SK-N-SH (cell line): ENCODE measurements at regions not wholly inside any gene's neighbourhood (a gene's known extent, or its start where the extent isn't known, plus 50 kb on each side); places are given as distances from the start of the nearest gene placed in this dataset.

Source experiments
- CTCF ChIA-PET: fragments of 300-600, 350-600 bp; formaldehyde crosslinking; extraction: SDS; loops from one replicate; lab custom pipeline; 2021; lab: Yijun Ruan, JAX
- POLR2A ChIA-PET: fragments of 350-600 bp; sonication (Branson Sonifier 250); formaldehyde crosslinking; extraction: SDS; loops from one replicate; lab custom pipeline; 2020; ENCODE audit warnings: antibody characterized with exemption, inconsistent platforms; lab: Yijun Ruan, JAX
- DNase-seq: peaks from one replicate; pipeline ENCODE4 v3.0.0; 2012
- H2AFZ ChIP-seq: fragments of 200-600 bp; sonication (generic); 2 replicates; pipeline ENCODE4 v1.8.1; 2016; ENCODE audit warnings: antibody characterized with exemption, mild to moderate bottlenecking, low read depth
- H3F3A ChIP-seq: fragments of 200-600 bp; sonication (generic); replicated peaks from 2 replicates; pipeline ENCODE3; 2016; ENCODE audit warnings: antibody characterized with exemption, mild to moderate bottlenecking; ENCODE audit not compliant: insufficient read depth
- H3K27ac ChIP-seq, 2 experiments: fragments of 200-500 bp in 1 of 2; fragments of 200-600 bp in 1 of 2; sonication (Bioruptor generic) in 1 of 2; sonication (generic), shearing (Covaris generic) in 1 of 2; 2 replicates each; pipeline versions ENCODE4 v1.5.1 to v1.6.1; 2014 to 2016; ENCODE audit warnings: low read depth in 2 of 2, inconsistent platforms in 1 of 2, low read length in 1 of 2, mild to moderate bottlenecking in 1 of 2, mixed read lengths in 1 of 2
- H3K27me3 ChIP-seq: fragments of 200-600 bp; sonication (generic), shearing (Covaris generic); 2 replicates; pipeline ENCODE4 v1.6.1; 2016; ENCODE audit warnings: mixed run types; ENCODE audit not compliant: insufficient read depth
- H3K36me3 ChIP-seq, 2 experiments: fragments of 200-500 bp in 1 of 2; fragments of 200-600 bp in 1 of 2; sonication (Bioruptor generic) in 1 of 2; sonication (generic) in 1 of 2; replicated peaks in 1 of 2; 2 replicates each; pipeline versions ENCODE3 to v1.5.1; 2014 to 2016; ENCODE audit warnings: low read length in 1 of 2, mild to moderate bottlenecking in 1 of 2; ENCODE audit not compliant: insufficient read depth in 2 of 2, control insufficient read depth in 1 of 2
- H3K4me1 ChIP-seq, 2 experiments: fragments of 200-500 bp in 1 of 2; fragments of 200-600 bp in 1 of 2; sonication (Bioruptor generic) in 1 of 2; sonication (generic), shearing (Covaris generic) in 1 of 2; 2 replicates each; pipeline versions ENCODE4 v1.5.1 to v1.6.1; 2014 to 2016; ENCODE audit warnings: low read depth in 1 of 2, low read length in 1 of 2, mixed run types in 1 of 2; ENCODE audit not compliant: insufficient read depth in 2 of 2, control insufficient read depth in 1 of 2
- H3K4me2 ChIP-seq: fragments of 200-600 bp; sonication (generic), shearing (Covaris generic); 2 replicates; pipeline ENCODE4 v1.6.1; 2017; ENCODE audit warnings: mixed run types
- H3K4me3 ChIP-seq, 2 experiments: fragments of 200-500 bp in 1 of 2; fragments of 200-600 bp in 1 of 2; sonication (Bioruptor generic) in 1 of 2; sonication (generic), shearing (Covaris generic) in 1 of 2; 2 replicates each; pipeline versions ENCODE4 v1.5.1 to v1.8.1; 2014 to 2016; ENCODE audit warnings: low read depth in 2 of 2, inconsistent platforms in 1 of 2, low read length in 1 of 2, mild to moderate bottlenecking in 1 of 2, mixed read lengths in 1 of 2, moderate library complexity in 1 of 2
- H3K79me2 ChIP-seq: fragments of 200-600 bp; sonication (generic); 2 replicates; pipeline ENCODE4 v1.8.1; 2017; ENCODE audit warnings: mild to moderate bottlenecking; ENCODE audit not compliant: insufficient read depth
- H3K9ac ChIP-seq: fragments of 200-600 bp; sonication (generic); 2 replicates; pipeline ENCODE4 v1.6.1; 2017; ENCODE audit warnings: mixed run types
- H3K9me2 ChIP-seq: fragments of 200-600 bp; sonication (generic); 2 replicates; pipeline ENCODE4 v1.6.1; 2017; ENCODE audit warnings: mixed run types
- H3K9me3 ChIP-seq: fragments of 200-600 bp; sonication (generic); 2 replicates; pipeline ENCODE4 v1.6.1; 2017; ENCODE audit warnings: mixed run types, mild to moderate bottlenecking, moderate library complexity
- H4K20me1 ChIP-seq: fragments of 200-600 bp; sonication (generic); 2 replicates; pipeline ENCODE4 v1.6.1; 2017; ENCODE audit warnings: mild to moderate bottlenecking, mixed run types; ENCODE audit not compliant: insufficient read depth
- CHD2 ChIP-seq: fragments of 150-350 bp; IDR thresholded peaks from 2 replicates; pipeline ENCODE4 v1.6.1; 2018; ENCODE audit warnings: low read length; ENCODE audit not compliant: partially characterized antibody
- CTCF ChIP-seq: fragments of 200-600 bp; sonication (generic); IDR thresholded peaks from 2 replicates; pipeline ENCODE4 v1.6.1; 2017; ENCODE audit warnings: antibody characterized with exemption, mild to moderate bottlenecking, moderate library complexity
- EP300 ChIP-seq, 2 experiments: IDR thresholded peaks; 2 replicates each; pipeline versions ENCODE4 v1.4.0 to v1.6.1; 2012; ENCODE audit warnings: borderline replicate concordance in 1 of 2, low read depth in 1 of 2, low read length in 1 of 2
- FOXJ3 ChIP-seq: sonication (generic); formaldehyde crosslinking; IDR thresholded peaks from 2 replicates; pipeline ENCODE4 v1.5.1; 2020; ENCODE audit warnings: mild to moderate bottlenecking, missing genetic modification reagents
- GATA2 ChIP-seq: sonication (generic); formaldehyde crosslinking; IDR thresholded peaks from 2 replicates; pipeline ENCODE4 v1.5.0; 2020; ENCODE audit warnings: mild to moderate bottlenecking, missing genetic modification reagents
- MEF2A ChIP-seq: IDR thresholded peaks from 2 replicates; pipeline ENCODE4 v1.4.0; 2012; ENCODE audit warnings: low read depth, borderline replicate concordance
- MXI1 ChIP-seq: IDR thresholded peaks from 2 replicates; pipeline ENCODE4 v1.6.1; 2012; ENCODE audit warnings: mild to moderate bottlenecking, low read depth, low read length, improper control_type of control experiment
- NFIC ChIP-seq: IDR thresholded peaks from 2 replicates; pipeline ENCODE4 v1.4.0; 2012; ENCODE audit warnings: borderline replicate concordance
- RAD21 ChIP-seq: IDR thresholded peaks from 2 replicates; pipeline ENCODE4 v1.6.1; 2012; ENCODE audit warnings: mild to moderate bottlenecking, low read length
- REST ChIP-seq: IDR thresholded peaks from 2 replicates; pipeline ENCODE4 v1.6.1; 2012; ENCODE audit warnings: mild to moderate bottlenecking, low read depth, low read length, moderate library complexity
- RFX5 ChIP-seq: IDR thresholded peaks from 2 replicates; pipeline ENCODE4 v1.6.1; 2012; ENCODE audit warnings: mild to moderate bottlenecking, improper control_type of control experiment, low read length
- SMC3 ChIP-seq: IDR thresholded peaks from 2 replicates; pipeline ENCODE4 v1.6.1; 2012; ENCODE audit warnings: low read depth, low read length, improper control_type of control experiment
- TAF1 ChIP-seq: IDR thresholded peaks from 2 replicates; pipeline ENCODE4 v1.6.1; 2012; ENCODE audit warnings: low read depth, mild to moderate bottlenecking, low read length, moderate library complexity, borderline replicate concordance
- TCF12 ChIP-seq: IDR thresholded peaks from 2 replicates; pipeline ENCODE4 v1.4.0; 2012
- TEAD4 ChIP-seq: IDR thresholded peaks from 2 replicates; pipeline ENCODE4 v1.4.0; 2012; ENCODE audit warnings: mild to moderate bottlenecking, borderline replicate concordance; ENCODE audit not compliant: insufficient read depth
- USF2 ChIP-seq: fragments of 150-350 bp; IDR thresholded peaks from 2 replicates; pipeline ENCODE4 v1.6.1; 2017; ENCODE audit warnings: antibody characterized with exemption, low read length, low read depth, borderline replicate concordance
- WGBS: methylation state at CpG from one replicate; pipeline ENCODE4 v1.1.6; 2017; ENCODE audit warnings: low lambda C conversion rate; 5-methylcytosine and 5-hydroxymethylcytosine counted together
- TF ChIP-seq, protein P1 (sequence below): IDR thresholded peaks from 2 replicates; pipeline ENCODE4 v1.4.0; 2012; ENCODE audit warnings: low read depth

DNA sequence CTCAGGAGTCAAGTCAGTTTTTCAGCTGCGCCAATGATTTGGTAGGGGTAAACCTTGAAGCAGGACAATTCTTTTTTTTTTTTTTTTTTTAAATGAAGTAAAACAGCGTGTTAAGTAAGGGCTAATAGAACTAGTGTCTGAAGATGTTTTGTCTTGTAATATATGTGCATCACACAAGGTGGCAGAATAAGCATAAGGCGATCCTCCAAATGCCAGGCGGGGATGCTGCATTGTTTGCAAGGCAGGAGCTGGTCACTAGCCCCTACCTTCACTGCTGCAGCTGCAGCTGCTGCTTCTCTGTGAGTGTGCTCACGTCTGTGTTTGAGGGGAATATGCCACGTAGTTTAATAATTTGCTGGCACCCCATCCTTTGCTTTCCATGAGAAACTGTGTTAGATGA is 272.7 kb upstream of the MAP3K7 start:
- Histone ChIP-seq H3K27me3 (no peaks in the 10 kb centered on the region; the same call in 1 of the 2 replicates), H3K36me3 (no peaks in the 10 kb centered on the region), H4K20me1 (no peaks in the 10 kb centered on the region), H2AFZ (no peak overlapping the region), H3K9me2 (no peaks in the 10 kb centered on the region), H3K9me3 (no peaks in the 10 kb centered on the region), H3K4me2 (no peak overlapping the region), H3K4me1 (no peaks in the 10 kb centered on the region; a peak in 1 of 4 replicates), H3K9ac (no peak overlapping the region), H3K79me2 (no peaks in the 10 kb centered on the region), H3K4me3 (no peak overlapping the region), H3F3A (no peaks in the 10 kb centered on the region), H3K27ac (no peak overlapping the region)
- DNase-seq, result peak; percentile 27
- POLR2A ChIA-PET, result no interaction called here
- WGBS, result 35% methylated on average over 6 of the region's 6 CpGs
- CTCF ChIA-PET, result interaction anchor here (0.8 to 1.3 kb wide), 5 partner anchors 9 to 221 kb away, joined by 3 to 4 read pairs (median 3); no protein-coding TSS in a partner anchor
- TF ChIP-seq SMC3 (0 out of 2 replicates have a peak, but pooled peaks have one; percentile 15), FOXJ3 (CRISPR knock-in tag) (no peak), RAD21 (peak; percentile 49), EP300 (IDR thresholded peaks at IDR 0.05; ENCODE audit: borderline replicate concordance in 1 of 2, low read depth in 1 of 2, low read length in 1 of 2) (no peak)

DNA sequence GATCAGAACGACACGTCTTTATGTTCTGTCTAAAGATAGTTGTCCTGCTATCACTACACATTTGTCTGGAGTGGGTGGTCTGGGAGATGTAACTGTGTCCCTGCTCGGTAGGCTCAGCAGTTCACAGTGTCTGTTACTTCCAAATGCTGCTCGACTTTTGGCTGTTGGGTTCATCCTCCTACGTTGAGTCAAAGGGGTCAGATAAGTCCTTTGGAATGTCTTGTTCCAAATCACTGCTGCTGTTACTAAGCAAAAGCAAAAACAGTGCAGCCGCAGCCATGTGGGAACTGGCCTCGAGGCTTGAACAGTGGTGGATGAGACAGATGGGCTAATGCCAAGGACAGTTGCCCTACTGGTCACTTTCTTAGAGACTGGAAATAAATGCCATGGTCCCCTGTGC is 272.2 kb upstream of the MAP3K7 start:
- Histone ChIP-seq H3K9ac (no peak overlapping the region), H3K27me3 (no peaks in the 10 kb centered on the region; the same call in 1 of the 2 replicates), H3K79me2 (no peaks in the 10 kb centered on the region), H4K20me1 (no peaks in the 10 kb centered on the region), H3K36me3 (no peaks in the 10 kb centered on the region), H3K4me2 (no peak overlapping the region), H3K27ac (no peak overlapping the region), H3K4me1 (no peaks in the 10 kb centered on the region; a peak in 1 of 4 replicates), H3K9me2 (no peaks in the 10 kb centered on the region), H3F3A (no peaks in the 10 kb centered on the region), H3K9me3 (no peaks in the 10 kb centered on the region), H3K4me3 (no peak overlapping the region), H2AFZ (no peak overlapping the region)
- ChIA-PET POLR2A (no interaction called here), CTCF (interaction anchor here (1.3 kb wide), 1 partner anchor 9 kb away, joined by 4 read pairs; no protein-coding TSS in a partner anchor)
- WGBS, result 8% methylated on average over 7 of the region's 7 CpGs
- no peak for TF ChIP-seq REST
- no peak for TF ChIP-seq USF2
- no peak for TF ChIP-seq EP300 (IDR thresholded peaks at IDR 0.05; ENCODE audit: borderline replicate concordance in 1 of 2, low read depth in 1 of 2, low read length in 1 of 2)
- TF ChIP-seq MEF2A, result no peak
- TF ChIP-seq MXI1, result no peak
- TF ChIP-seq NFIC, result no peak
- TF ChIP-seq TCF12, result no peak
- TF ChIP-seq CHD2, result no peak
- no peak for TF ChIP-seq RFX5
- TF ChIP-seq GATA2 (CRISPR knock-in tag), result no peak
- no peak for TF ChIP-seq SMC3
- no peak for TF ChIP-seq FOXJ3 (CRISPR knock-in tag)
- TF ChIP-seq, protein P1, sequence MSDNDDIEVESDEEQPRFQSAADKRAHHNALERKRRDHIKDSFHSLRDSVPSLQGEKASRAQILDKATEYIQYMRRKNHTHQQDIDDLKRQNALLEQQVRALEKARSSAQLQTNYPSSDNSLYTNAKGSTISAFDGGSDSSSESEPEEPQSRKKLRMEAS, result no peak
- no peak for TF ChIP-seq CTCF
- no peak for TF ChIP-seq TEAD4
- no peak for TF ChIP-seq TAF1
- no peak for DNase-seq
